ENCODE measurements at regions not wholly inside any gene's neighbourhood (a gene's known extent, or its start where the extent isn't known, plus 50 kb on each side); places are given as distances from the start of the nearest gene placed in this dataset.

DNA sequence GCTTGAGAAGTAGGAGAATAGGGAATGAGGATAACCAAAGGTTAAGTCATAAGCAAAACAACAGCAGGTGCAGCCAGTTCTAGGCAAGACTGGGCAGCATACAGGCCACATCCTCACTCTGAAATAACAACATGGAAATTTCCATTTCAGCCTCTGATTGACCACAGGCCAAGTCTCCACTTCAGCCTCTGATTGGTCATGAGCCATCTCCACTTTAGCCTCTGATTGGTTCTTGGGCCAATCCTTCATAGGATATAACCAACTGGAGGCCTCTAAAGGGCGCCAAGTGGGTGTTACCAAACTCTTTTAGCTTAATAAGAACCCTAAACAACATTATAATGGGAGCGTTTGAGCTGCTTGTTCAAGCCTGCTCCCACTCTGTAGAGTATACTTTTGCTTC lies 512.0 kb downstream of the NPIPA7 start:
- TF ChIP-seq, protein P1, sequence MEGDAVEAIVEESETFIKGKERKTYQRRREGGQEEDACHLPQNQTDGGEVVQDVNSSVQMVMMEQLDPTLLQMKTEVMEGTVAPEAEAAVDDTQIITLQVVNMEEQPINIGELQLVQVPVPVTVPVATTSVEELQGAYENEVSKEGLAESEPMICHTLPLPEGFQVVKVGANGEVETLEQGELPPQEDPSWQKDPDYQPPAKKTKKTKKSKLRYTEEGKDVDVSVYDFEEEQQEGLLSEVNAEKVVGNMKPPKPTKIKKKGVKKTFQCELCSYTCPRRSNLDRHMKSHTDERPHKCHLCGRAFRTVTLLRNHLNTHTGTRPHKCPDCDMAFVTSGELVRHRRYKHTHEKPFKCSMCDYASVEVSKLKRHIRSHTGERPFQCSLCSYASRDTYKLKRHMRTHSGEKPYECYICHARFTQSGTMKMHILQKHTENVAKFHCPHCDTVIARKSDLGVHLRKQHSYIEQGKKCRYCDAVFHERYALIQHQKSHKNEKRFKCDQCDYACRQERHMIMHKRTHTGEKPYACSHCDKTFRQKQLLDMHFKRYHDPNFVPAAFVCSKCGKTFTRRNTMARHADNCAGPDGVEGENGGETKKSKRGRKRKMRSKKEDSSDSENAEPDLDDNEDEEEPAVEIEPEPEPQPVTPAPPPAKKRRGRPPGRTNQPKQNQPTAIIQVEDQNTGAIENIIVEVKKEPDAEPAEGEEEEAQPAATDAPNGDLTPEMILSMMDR (IDR thresholded peaks at IDR 0.05), result no peak
- no peak for TF ChIP-seq POLR2A (IDR thresholded peaks at IDR 0.05)

Measured in testis (tissue), 2 donors.